Gastrocnemius medialis (tissue), 4 donors: ENCODE measurements at regions not wholly inside any gene's neighbourhood (a gene's known extent, or its start where the extent isn't known, plus 50 kb on each side); places are given as distances from the start of the nearest gene placed in this dataset.

ENCODE experiments used
- POLR2A ChIP-seq, 2 donors: fragments of 450-650 bp; IDR thresholded peaks; one replicate each; pipeline ENCODE4 v1.6.1; 2017; ENCODE audit warnings: antibody characterized with exemption in 2 of 2, mild to moderate bottlenecking in 2 of 2, moderate library complexity in 2 of 2
- TF ChIP-seq, protein P1 (sequence below), 5 experiments: fragments of 450-650 bp in 3 of 5; fragments of 200-600 bp in 2 of 5; sonication (generic) in 2 of 5; IDR thresholded peaks in 4 of 5; conservative IDR thresholded peaks in 1 of 5; 1 replicate in 4 of 5; 2 replicates in 1 of 5; pipeline ENCODE4 v1.5.1; 2016 to 2019; ENCODE audit warnings: antibody characterized with exemption in 5 of 5, mild to moderate bottlenecking in 3 of 5, moderate library complexity in 3 of 5

DNA sequence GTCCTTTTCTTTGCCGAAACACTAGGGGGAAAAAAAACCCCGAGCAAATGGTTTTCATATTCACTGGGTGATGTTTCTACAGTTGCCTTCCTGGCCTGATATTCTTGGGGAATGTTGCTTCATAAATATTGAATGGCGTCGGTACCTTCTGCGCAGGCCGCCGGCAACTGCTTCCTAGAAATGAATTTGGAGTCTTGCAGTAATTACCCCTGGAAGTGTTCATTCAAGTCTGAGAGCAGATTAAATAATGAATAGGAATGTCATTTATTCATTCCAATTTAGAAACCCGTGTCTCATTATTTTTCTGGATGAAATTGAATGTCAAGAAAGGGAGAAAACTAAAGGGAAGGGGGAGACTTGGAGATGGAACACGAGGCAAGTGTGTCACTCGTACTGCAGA lies 179.4 kb upstream of the KCNG1 start:
- TF ChIP-seq, protein P1, sequence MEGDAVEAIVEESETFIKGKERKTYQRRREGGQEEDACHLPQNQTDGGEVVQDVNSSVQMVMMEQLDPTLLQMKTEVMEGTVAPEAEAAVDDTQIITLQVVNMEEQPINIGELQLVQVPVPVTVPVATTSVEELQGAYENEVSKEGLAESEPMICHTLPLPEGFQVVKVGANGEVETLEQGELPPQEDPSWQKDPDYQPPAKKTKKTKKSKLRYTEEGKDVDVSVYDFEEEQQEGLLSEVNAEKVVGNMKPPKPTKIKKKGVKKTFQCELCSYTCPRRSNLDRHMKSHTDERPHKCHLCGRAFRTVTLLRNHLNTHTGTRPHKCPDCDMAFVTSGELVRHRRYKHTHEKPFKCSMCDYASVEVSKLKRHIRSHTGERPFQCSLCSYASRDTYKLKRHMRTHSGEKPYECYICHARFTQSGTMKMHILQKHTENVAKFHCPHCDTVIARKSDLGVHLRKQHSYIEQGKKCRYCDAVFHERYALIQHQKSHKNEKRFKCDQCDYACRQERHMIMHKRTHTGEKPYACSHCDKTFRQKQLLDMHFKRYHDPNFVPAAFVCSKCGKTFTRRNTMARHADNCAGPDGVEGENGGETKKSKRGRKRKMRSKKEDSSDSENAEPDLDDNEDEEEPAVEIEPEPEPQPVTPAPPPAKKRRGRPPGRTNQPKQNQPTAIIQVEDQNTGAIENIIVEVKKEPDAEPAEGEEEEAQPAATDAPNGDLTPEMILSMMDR (IDR thresholded peaks at IDR 0.05 in 4 of 5, conservative IDR thresholded peaks at IDR 0.05 in 1 of 5): no peak
- TF ChIP-seq POLR2A (IDR thresholded peaks at IDR 0.05): no peak
